ENCODE measurements at regions not wholly inside any gene's neighbourhood (a gene's known extent, or its start where the extent isn't known, plus 50 kb on each side); places are given as distances from the start of the nearest gene placed in this dataset.

DNA sequence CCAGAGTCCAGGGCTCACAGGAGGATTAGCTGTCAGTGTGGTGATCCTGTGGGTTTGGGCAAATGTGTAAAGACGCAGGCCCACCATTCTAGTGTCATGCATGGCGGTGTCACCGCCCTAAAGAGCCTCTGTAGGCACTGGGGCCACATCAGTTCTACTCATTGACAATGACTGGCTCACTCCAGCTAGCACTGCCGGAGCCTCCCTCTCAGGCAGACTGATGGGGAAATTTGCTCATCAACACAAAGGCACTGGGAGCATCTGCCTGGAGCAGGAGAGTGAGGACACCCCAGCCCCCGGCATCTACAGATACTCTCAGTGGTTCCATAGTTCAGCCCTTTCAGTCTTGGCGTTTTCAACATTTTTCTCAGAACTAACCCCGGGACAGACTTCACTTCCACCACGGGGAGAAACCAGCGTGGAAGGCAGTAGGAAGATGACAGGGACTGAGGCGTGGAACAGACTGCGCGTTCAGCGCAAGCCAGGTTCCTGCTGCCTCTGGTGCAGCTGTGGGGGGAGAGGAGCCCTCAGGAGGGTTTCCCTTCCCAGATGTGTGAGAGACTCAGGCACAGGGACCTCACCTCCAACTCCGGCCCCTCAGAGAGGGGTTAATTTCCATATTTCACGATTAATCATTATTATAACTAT, 256.6 kb downstream of the RBFOX3 start:
- TF ChIP-seq, protein P1, sequence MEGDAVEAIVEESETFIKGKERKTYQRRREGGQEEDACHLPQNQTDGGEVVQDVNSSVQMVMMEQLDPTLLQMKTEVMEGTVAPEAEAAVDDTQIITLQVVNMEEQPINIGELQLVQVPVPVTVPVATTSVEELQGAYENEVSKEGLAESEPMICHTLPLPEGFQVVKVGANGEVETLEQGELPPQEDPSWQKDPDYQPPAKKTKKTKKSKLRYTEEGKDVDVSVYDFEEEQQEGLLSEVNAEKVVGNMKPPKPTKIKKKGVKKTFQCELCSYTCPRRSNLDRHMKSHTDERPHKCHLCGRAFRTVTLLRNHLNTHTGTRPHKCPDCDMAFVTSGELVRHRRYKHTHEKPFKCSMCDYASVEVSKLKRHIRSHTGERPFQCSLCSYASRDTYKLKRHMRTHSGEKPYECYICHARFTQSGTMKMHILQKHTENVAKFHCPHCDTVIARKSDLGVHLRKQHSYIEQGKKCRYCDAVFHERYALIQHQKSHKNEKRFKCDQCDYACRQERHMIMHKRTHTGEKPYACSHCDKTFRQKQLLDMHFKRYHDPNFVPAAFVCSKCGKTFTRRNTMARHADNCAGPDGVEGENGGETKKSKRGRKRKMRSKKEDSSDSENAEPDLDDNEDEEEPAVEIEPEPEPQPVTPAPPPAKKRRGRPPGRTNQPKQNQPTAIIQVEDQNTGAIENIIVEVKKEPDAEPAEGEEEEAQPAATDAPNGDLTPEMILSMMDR (IDR thresholded peaks at IDR 0.05; ENCODE audit: borderline replicate concordance, extremely low read depth, low read length, poor library complexity, severe bottlenecking), result no peak
- no peak for TF ChIP-seq EZH2 (IDR thresholded peaks at IDR 0.05; ENCODE audit: borderline replicate concordance, low read depth, low read length, severe bottlenecking)

All from DND-41 (cell line).